NCI-H2107 (cell line): ENCODE measurements at regions not wholly inside any gene's neighbourhood (a gene's known extent, or its start where the extent isn't known, plus 50 kb on each side); places are given as distances from the start of the nearest gene placed in this dataset.

Source experiments
- DNase-seq: peaks from one replicate; lab custom pipeline; 2025; lab: John Stamatoyannopoulos, UW

DNA sequence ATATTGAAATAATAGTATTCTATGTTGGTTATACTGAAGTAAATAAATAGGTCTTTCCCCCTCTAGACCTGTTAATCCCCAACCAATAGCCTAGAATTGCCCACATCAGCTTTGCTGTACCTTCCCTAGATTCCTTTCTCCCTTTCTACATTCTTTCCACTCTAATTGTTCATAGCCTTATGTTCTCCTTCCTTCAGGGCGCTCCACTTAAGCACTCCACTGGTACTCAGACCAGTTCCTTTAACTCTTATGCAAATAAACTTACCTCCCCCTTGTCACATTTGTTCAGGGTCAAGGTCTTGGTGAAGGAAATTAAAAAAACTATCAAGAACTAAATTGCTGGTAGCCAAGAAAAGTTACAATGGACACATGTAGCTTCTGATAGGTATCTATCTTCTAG, 294.8 kb downstream of the UTP18 start:
- no peak for DNase-seq

DNA sequence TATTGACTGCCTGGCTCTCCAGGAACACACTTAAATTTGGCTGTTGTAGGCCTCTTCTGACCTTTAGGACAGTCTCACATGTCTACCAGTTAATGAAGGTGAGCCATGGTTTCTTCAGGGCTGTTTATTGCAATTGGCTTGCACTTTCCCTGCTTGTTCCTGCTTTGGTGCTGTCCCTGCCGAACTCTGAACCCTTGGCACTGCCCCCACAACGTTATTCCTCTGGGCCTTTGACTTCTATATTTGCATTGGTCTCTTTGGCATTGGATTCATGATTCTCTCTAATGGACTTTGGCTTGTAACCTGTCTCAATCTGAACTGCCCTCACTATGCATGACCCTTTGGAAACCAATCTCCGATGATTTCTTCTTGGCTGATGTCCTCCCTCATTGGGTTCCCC, 299.4 kb downstream of the UTP18 start:
- no peak for DNase-seq

DNA sequence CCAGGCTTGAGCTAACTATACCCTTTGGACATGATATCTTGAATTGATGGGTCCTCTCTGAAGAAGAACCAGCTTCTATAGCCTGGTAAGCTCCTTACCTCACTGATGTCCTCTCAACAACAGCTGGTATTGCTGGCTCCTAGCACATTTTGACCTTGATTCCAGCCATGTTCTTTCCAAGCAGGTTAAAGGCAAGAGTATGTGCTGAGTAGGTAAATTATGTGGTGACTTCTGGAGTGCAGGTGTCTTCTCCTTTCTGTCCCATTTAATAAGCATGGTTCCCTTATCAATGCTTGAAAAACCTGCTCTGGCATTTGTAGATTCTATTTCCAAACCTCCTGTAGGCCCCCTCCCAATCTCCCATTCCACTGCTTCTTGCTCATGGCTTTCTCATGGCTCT, 300.1 kb downstream of the UTP18 start:
- no peak for DNase-seq

DNA sequence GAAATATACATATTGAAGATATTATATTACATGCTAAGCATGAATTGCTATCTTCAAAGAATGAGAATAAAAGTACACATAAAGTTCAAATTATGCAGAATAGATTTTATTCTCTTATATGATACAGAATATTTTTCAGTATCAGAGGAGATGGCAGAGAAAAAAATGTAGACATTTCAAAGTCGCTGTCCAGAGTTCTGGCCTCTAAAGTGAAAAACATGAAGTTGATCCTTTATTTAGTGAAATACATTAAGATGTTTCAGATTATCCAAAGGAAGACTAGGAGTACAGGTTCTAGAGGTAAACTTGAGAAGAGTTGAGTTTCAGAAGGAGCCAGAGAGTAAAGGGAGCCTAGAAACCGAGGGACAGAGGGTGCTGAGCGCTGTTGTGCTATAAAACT, 303.6 kb downstream of the UTP18 start:
- DNase-seq = no peak

DNA sequence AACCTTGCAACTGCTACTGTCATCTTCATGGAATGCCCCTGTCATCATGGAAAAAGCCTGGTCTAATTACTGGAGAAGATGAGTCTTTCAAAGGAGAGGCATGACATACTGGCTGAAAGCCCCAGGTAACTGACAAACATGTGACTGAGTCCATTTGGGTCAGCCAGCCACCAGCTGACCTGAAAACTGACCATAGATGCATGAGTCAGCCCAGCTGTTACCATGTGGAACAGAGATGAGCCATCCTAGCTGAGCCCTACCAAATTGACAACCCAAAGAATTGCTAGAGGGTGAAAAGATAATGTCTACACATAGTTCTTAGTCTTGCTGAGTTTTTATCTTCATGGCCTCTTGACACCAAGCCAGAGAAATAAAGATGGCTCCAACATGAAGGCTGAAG, 311.8 kb downstream of the UTP18 start:
- no peak for DNase-seq
